M059J (cell line): ENCODE measurements at regions not wholly inside any gene's neighbourhood (a gene's known extent, or its start where the extent isn't known, plus 50 kb on each side); places are given as distances from the start of the nearest gene placed in this dataset.
A peak's percentile ranks its signal among the peaks of the same experiment; 100 is the strongest.

ENCODE experiments used
- DNase-seq: peaks from one replicate; pipeline ENCODE4 v3.0.0-alpha.2; 2012; ENCODE audit warnings: low read depth

GRCh38 chr11:32161293-32161692 lies 70.4 kb downstream of the RCN1 start:
- DNase-seq: no peak

- DNase-seq: no peak
Measured at GRCh38 chr11:32162351-32162750, 71.5 kb downstream of the RCN1 start.

GRCh38 chr11:32162906-32163305 lies 72.0 kb downstream of the RCN1 start:
- DNase-seq: no peak

- no peak for DNase-seq
Measured at GRCh38 chr11:32163557-32163956, 72.7 kb downstream of the RCN1 start.

- no peak for DNase-seq
Measured at GRCh38 chr11:32164836-32165235, 74.0 kb downstream of the RCN1 start.

GRCh38 chr11:32168924-32169323 lies 78.0 kb downstream of the RCN1 start:
- no peak for DNase-seq

- DNase-seq: no peak
Measured at GRCh38 chr11:32171445-32171844, 80.6 kb downstream of the RCN1 start.

- DNase-seq: no peak
Measured at GRCh38 chr11:32172041-32172847, 81.4 kb downstream of the RCN1 start.

GRCh38 chr11:32172848-32173834 lies 82.3 kb downstream of the RCN1 start:
- peak; percentile 75 for DNase-seq

GRCh38 chr11:32173977-32174376 lies 83.1 kb downstream of the RCN1 start:
- no peak for DNase-seq

GRCh38 chr11:32176223-32176934 lies 85.5 kb downstream of the RCN1 start:
- DNase-seq: peak; percentile 84

- DNase-seq: no peak
Measured at GRCh38 chr11:32178692-32179091, 87.8 kb downstream of the RCN1 start.

- DNase-seq: no peak
Measured at GRCh38 chr11:32183512-32183911, 92.6 kb downstream of the RCN1 start.

GRCh38 chr11:32184041-32184722 lies 93.3 kb downstream of the RCN1 start:
- no peak for DNase-seq

- DNase-seq: no peak
Measured at GRCh38 chr11:32184723-32185376, 94.0 kb downstream of the RCN1 start.

- DNase-seq: no peak
Measured at GRCh38 chr11:32186118-32186517, 95.2 kb downstream of the RCN1 start.

- DNase-seq: no peak
Measured at GRCh38 chr11:32187111-32187510, 96.2 kb downstream of the RCN1 start.

- DNase-seq: no peak
Measured at GRCh38 chr11:32188785-32189184, 97.9 kb downstream of the RCN1 start.

- no peak for DNase-seq
Measured at GRCh38 chr11:32196137-32196536, 105.3 kb downstream of the RCN1 start.

- no peak for DNase-seq
Measured at GRCh38 chr11:32198053-32198452, 107.2 kb downstream of the RCN1 start.
